ENCODE measurements at regions not wholly inside any gene's neighbourhood (a gene's known extent, or its start where the extent isn't known, plus 50 kb on each side); places are given as distances from the start of the nearest gene placed in this dataset.

DNA sequence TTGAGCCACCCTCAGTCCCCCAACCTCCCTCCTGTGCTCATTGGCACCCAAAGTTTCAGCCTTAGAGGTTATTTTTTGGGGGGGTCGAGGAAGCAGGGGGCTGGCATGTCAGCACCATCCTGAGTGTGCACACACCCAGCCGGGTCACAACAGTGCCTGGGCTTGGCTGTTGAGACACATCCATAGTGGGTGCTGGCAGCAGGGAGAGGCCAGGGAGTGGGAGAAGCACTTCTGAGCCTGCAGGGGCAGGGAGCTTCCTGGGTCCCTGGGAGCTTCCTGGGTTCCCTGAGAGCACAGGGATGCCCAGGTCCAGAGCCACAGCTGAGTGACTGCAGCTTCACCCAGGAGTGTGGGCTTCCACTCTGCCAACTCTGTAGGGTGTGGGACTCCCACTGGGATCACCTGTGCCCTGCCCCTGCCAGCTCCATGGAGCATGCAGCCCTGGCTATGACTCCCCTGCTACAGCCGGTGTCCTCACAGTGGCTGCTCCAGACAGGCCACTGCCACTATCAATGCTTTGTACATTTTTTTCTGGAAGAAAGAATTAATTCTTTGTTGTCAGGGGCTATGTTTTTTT, 240.4 kb downstream of the PTGER3 start:
- Histone ChIP-seq H3K4me3 (no peak overlapping the region), H3K9me3 (no peaks in the 10 kb centered on the region), H3K36me3 (no peaks in the 10 kb centered on the region), H3K4me1 (no peaks in the 10 kb centered on the region), H3K27me3 (no peaks in the 10 kb centered on the region), H3K27ac (no peak overlapping the region)
- WGBS, 2 donors (ENCODE audit: low coverage in 1 of 2), result 61% methylated on average over 1 of the region's 3 CpGs; no CpG with 5 or more reads in 1 of the 2 donors
- intact Hi-C loops (cut with DNase I; ENCODE audit: low total_unique reads), result no loop called here
- TF ChIP-seq POLR2A (IDR thresholded peaks at IDR 0.05) (no peak), POLR2AphosphoS5 (IDR thresholded peaks at IDR 0.05) (no peak), EP300 (IDR thresholded peaks at IDR 0.05; ENCODE audit: low read depth) (no peak), CTCF (IDR thresholded peaks at IDR 0.05) (no peak)
- in situ Hi-C loops (cut with MboI; ENCODE audit: low pct_ligation_motif_present in 1 of 4, low pct_unique_long_range_greater_than_20kb in 1 of 4, low sequenced_read_pairs in 3 of 4), result no loop called here
- DNase-seq, result no peak

DNA sequence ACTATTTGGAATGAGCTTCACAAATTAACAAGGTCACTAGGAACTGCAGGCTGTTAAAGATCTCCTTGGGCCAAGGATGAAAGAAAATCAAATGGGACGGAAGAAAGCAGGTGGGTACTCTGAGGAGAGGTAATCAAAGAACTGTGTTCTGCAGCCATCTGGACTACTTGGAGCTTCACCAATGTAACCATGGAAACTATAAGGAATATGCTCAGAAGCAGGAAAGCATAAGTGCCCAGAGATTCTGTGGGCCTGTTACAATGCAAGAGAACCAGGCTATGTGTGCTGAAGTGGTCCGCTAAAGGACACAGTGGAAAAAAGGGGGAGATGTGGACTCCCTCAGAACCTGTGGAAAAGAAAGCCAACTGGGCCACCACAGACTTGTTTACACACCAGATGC, 238.5 kb downstream of the PTGER3 start:
- Histone ChIP-seq H3K9me3 (no peaks in the 10 kb centered on the region), H3K4me3 (no peak overlapping the region), H3K27me3 (no peaks in the 10 kb centered on the region), H3K4me1 (no peaks in the 10 kb centered on the region), H3K36me3 (no peaks in the 10 kb centered on the region), H3K27ac (no peak overlapping the region)
- WGBS, 2 donors (ENCODE audit: low coverage in 1 of 2), result 70 to 92% methylated on average over 2 of the region's 2 CpGs
- intact Hi-C loops (cut with DNase I; ENCODE audit: low total_unique reads), result no loop called here
- no peak for DNase-seq
- TF ChIP-seq EP300 (IDR thresholded peaks at IDR 0.05; ENCODE audit: low read depth) (no peak), CTCF (IDR thresholded peaks at IDR 0.05) (no peak), POLR2A (IDR thresholded peaks at IDR 0.05) (no peak), POLR2AphosphoS5 (IDR thresholded peaks at IDR 0.05) (no peak)
- in situ Hi-C loops (cut with MboI; ENCODE audit: low pct_ligation_motif_present in 1 of 4, low pct_unique_long_range_greater_than_20kb in 1 of 4, low sequenced_read_pairs in 3 of 4), result no loop called here

DNA sequence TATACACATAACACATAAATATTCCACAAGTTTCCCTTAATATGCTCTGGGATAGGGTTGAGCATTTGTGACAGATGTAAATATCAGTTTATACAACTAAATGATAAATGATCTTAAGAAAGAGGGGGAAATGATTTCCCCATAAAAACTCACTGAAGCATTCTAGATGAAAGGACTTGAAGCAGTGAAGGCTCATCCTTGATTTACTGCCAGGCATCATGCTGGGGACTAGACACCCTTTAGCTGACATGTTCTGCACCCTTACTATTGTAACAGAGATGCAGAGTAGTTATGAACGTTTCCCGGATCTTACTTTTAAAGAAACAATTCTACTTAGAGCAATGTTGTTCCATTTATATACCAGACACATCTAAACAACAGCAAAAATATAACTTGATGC, 235.8 kb downstream of the PTGER3 start:
- Histone ChIP-seq H3K4me1 (no peaks in the 10 kb centered on the region), H3K9me3 (no peaks in the 10 kb centered on the region), H3K27me3 (no peaks in the 10 kb centered on the region), H3K4me3 (no peak overlapping the region), H3K36me3 (no peaks in the 10 kb centered on the region), H3K27ac (no peak overlapping the region)
- no peak for TF ChIP-seq POLR2AphosphoS5 (IDR thresholded peaks at IDR 0.05)
- no peak for TF ChIP-seq EP300 (IDR thresholded peaks at IDR 0.05; ENCODE audit: low read depth)
- no peak for TF ChIP-seq CTCF (IDR thresholded peaks at IDR 0.05)
- no peak for TF ChIP-seq POLR2A (IDR thresholded peaks at IDR 0.05)
- WGBS, 2 donors (ENCODE audit: low coverage in 1 of 2), result 75 to 80% methylated on average over 2 of the region's 2 CpGs
- no peak for DNase-seq
- in situ Hi-C loops (cut with MboI; ENCODE audit: low pct_ligation_motif_present in 1 of 4, low pct_unique_long_range_greater_than_20kb in 1 of 4, low sequenced_read_pairs in 3 of 4) (no loop called here), intact Hi-C loops (cut with DNase I; ENCODE audit: low total_unique reads) (no loop called here)

DNA sequence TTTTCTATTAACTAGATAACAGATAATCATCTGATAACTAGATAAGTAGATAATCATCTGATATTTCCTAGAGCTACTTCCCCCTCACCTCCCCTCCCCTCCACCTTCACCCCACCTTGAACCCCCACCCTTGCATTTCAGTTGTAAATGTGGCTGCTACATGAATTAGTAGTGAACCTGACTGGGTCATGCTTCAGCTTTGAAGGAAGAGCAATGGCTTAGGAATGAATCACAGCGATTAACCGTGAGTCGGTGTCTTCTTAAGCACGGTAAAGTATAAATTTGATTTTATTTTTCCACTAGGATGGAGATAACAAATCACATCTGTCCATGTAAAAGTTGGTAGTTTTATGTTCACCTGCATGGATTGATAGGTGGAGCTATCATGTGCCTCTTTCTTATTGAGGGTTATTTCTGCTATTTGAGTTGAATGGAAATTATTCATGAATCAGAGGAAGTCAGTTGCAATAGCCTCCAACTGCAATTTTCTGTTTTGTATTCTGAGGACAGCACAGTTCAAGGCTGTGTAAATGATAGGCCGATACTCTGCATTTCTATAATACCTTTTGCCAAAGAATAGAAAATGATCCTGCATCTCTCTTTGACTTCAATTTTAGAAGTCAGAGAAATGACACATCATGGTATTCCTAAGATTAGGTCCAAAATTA, 235.0 kb downstream of the PTGER3 start:
- intact Hi-C loops (cut with DNase I; ENCODE audit: low total_unique reads), result no loop called here
- no peaks in the 10 kb centered on the region for H3K36me3 ChIP-seq
- no peak overlapping the region for H3K27ac ChIP-seq
- 86 to 87% methylated on average over 5 of the region's 5 CpGs for WGBS, 2 donors (ENCODE audit: low coverage in 1 of 2)
- H3K4me3 ChIP-seq, result no peak overlapping the region
- TF ChIP-seq CTCF (IDR thresholded peaks at IDR 0.05) (no peak), EP300 (IDR thresholded peaks at IDR 0.05; ENCODE audit: low read depth) (no peak), POLR2AphosphoS5 (IDR thresholded peaks at IDR 0.05) (no peak), POLR2A (IDR thresholded peaks at IDR 0.05) (no peak)
- H3K27me3 ChIP-seq, result no peaks in the 10 kb centered on the region
- in situ Hi-C loops (cut with MboI; ENCODE audit: low pct_ligation_motif_present in 1 of 4, low pct_unique_long_range_greater_than_20kb in 1 of 4, low sequenced_read_pairs in 3 of 4), result no loop called here
- H3K9me3 ChIP-seq, result no peaks in the 10 kb centered on the region
- DNase-seq, result no peak
- H3K4me1 ChIP-seq, result no peaks in the 10 kb centered on the region
